K562 (cell line): ENCODE measurements at regions not wholly inside any gene's neighbourhood (a gene's known extent, or its start where the extent isn't known, plus 50 kb on each side); places are given as distances from the start of the nearest gene placed in this dataset.

Source experiments
- ATAC-seq: fragments of 200-7000 bp; cut with Tn5 transposase; 3 replicates; pipeline ENCODE4 v1.9.1; 2020; ENCODE audit warnings: moderate library complexity
- BruUV-seq: library from RNA; stranded (reverse); fragments of 400-500 nt; replicated peaks from 2 replicates; lab custom pipeline; 2021; lab: Mats Ljungman, UMichigan
- CTCF ChIA-PET: fragments of 300-600 bp; formaldehyde crosslinking; extraction: SDS; loops from one replicate; lab custom pipeline; 2021; ENCODE audit warnings: low intra/inter-chr PET ratio; lab: Yijun Ruan, JAX
- POLR2A ChIA-PET: fragments of 300-600, 350-650 bp; sonication (Branson Sonifier 250); formaldehyde crosslinking; extraction: SDS; loops from one replicate; lab custom pipeline; 2021; ENCODE audit warnings: antibody characterized with exemption, inconsistent platforms; lab: Yijun Ruan, JAX
- DNase-seq, 4 experiments: peaks; one replicate each; pipeline versions ENCODE4 v3.0.0 to v3.0.0-alpha.2; 2011 to 2018; ENCODE audit warnings: low spot score in 3 of 4, mixed read lengths in 3 of 4; ENCODE audit errors: extremely low read depth in 1 of 4
- FAIRE-seq: peaks from 2 replicates; lab custom pipeline; 2011; peaks lifted over from hg19 to GRCh38; lab: Jason Lieb, UNC
- H2AFZ ChIP-seq: 2 replicates; pipeline ENCODE4 v1.6.0; 2011; ENCODE audit warnings: low read depth, low read length, control low read depth, inconsistent platforms
- H3K27ac ChIP-seq: fragments of 200-600 bp; 3 replicates; pipeline ENCODE4 v1.8.0; 2011; ENCODE audit warnings: low read depth, mild to moderate bottlenecking, control low read depth, inconsistent platforms, low read length, moderate library complexity, mixed read lengths; ENCODE audit errors: extremely low read depth
- H3K27me3 ChIP-seq, 2 experiments: fragments of 300-600 bp in 1 of 2; 2 replicates in 1 of 2; 3 replicates in 1 of 2; pipeline versions ENCODE4 v1.6.0 to v1.8.0; 2011; ENCODE audit warnings: inconsistent platforms in 2 of 2, low read length in 2 of 2, mild to moderate bottlenecking in 1 of 2, mixed read lengths in 1 of 2, moderate library complexity in 1 of 2; ENCODE audit not compliant: control insufficient read depth in 2 of 2, insufficient read depth in 2 of 2
- H3K36me3 ChIP-seq: fragments of 300-600 bp; 3 replicates; pipeline ENCODE4 v1.8.0; 2011; ENCODE audit warnings: mild to moderate bottlenecking, low read length, inconsistent platforms; ENCODE audit not compliant: control insufficient read depth, insufficient read depth
- H3K4me1 ChIP-seq, 2 experiments: fragments of 200-600 bp in 1 of 2; replicated peaks in 1 of 2; 2 replicates in 1 of 2; 3 replicates in 1 of 2; pipeline versions ENCODE4 v1.5.1 to v1.8.0; 2011; ENCODE audit warnings: inconsistent platforms in 2 of 2, low read length in 2 of 2, mild to moderate bottlenecking in 1 of 2, mixed read lengths in 1 of 2, moderate library complexity in 1 of 2; ENCODE audit not compliant: control insufficient read depth in 2 of 2, insufficient read depth in 2 of 2
- H3K4me2 ChIP-seq: 2 replicates; pipeline ENCODE4 v1.6.1; 2011; ENCODE audit warnings: low read length, control low read depth, inconsistent platforms, mixed read lengths; ENCODE audit not compliant: insufficient read depth
- H3K4me3 ChIP-seq: fragments of 200-600 bp; sonication (generic), shearing (Covaris generic); 2 replicates; pipeline ENCODE4 v1.5.1; 2016; ENCODE audit warnings: control low read depth, inconsistent platforms
- H3K79me2 ChIP-seq: fragments of 200-600 bp; 3 replicates; pipeline ENCODE4 v1.8.0; 2011; ENCODE audit warnings: low read length, inconsistent platforms; ENCODE audit not compliant: control insufficient read depth, insufficient read depth
- H3K9ac ChIP-seq, 2 experiments: 2 replicates each; pipeline versions ENCODE4 v1.6.0 to v1.6.1; 2011; ENCODE audit warnings: low read depth in 2 of 2, low read length in 2 of 2, control low read depth in 1 of 2, inconsistent platforms in 1 of 2, mild to moderate bottlenecking in 1 of 2, mixed read lengths in 1 of 2; ENCODE audit not compliant: insufficient read depth in 1 of 2
- H3K9me1 ChIP-seq: one replicate; pipeline ENCODE4 v1.6.0; 2011; ENCODE audit warnings: inconsistent platforms, mild to moderate bottlenecking, low read length, moderate library complexity; ENCODE audit not compliant: control insufficient read depth, insufficient read depth
- H3K9me3 ChIP-seq: replicated peaks from 2 replicates; pipeline ENCODE4 v1.5.1; 2011; ENCODE audit warnings: low read depth, low read length, inconsistent platforms; ENCODE audit not compliant: control insufficient read depth, insufficient read depth
- H4K20me1 ChIP-seq: replicated peaks from 2 replicates; pipeline ENCODE4 v1.6.1; 2011; ENCODE audit warnings: low read length, inconsistent platforms, mixed read lengths; ENCODE audit not compliant: control insufficient read depth, insufficient read depth
- ADNP ChIP-seq: fragments of 200-800 bp; sonication (Bioruptor generic); IDR thresholded peaks from 2 replicates; pipeline ENCODE4 v1.6.1; 2016; ENCODE audit warnings: missing genetic modification characterization, missing compliant biosample characterization
- CHD1 ChIP-seq: fragments of 200-600 bp; sonication (generic); IDR thresholded peaks from one replicate; pipeline ENCODE4 v1.6.1; 2012; ENCODE audit warnings: mild to moderate bottlenecking, moderate library complexity, low read length, inconsistent platforms
- KLF1 ChIP-seq: fragments of 450-650 bp; IDR thresholded peaks from 2 replicates; pipeline ENCODE4 v1.6.1; 2016; ENCODE audit warnings: missing genetic modification characterization, missing compliant biosample characterization
- POLR2B ChIP-seq: fragments of 450-650 bp; IDR thresholded peaks from 2 replicates; pipeline ENCODE4 v1.6.1; 2018; ENCODE audit warnings: low read depth; ENCODE audit not compliant: partially characterized antibody
- PTBP1 ChIP-seq: fragments of 200-400 bp; formaldehyde crosslinking; IDR thresholded peaks from 2 replicates; pipeline ENCODE4 v1.6.1; 2017; ENCODE audit warnings: low read depth, low read length
- SUPT5H ChIP-seq: fragments of 450-650 bp; IDR thresholded peaks from 2 replicates; pipeline ENCODE4 v1.6.1; 2016
- ZNF134 ChIP-seq: fragments of 250-450 bp; sonication (Bioruptor Pico); conservative IDR thresholded peaks from 2 replicates; pipeline ENCODE4 v1.4.0; 2020
- ZNF197 ChIP-seq: fragments of 200-800 bp; sonication (Bioruptor generic); IDR thresholded peaks from 2 replicates; pipeline ENCODE4 v1.6.1; 2016; ENCODE audit warnings: low read depth, missing genetic modification characterization, missing compliant biosample characterization
- ZNF41 ChIP-seq: fragments of 250-450 bp; sonication (Bioruptor Pico); conservative IDR thresholded peaks from 2 replicates; pipeline ENCODE4 v1.4.0; 2020; ENCODE audit warnings: mild to moderate bottlenecking
- ZNF57 ChIP-seq: fragments of 450-650 bp; formaldehyde crosslinking; IDR thresholded peaks from 2 replicates; pipeline ENCODE4 v1.4.0; 2020; ENCODE audit warnings: mild to moderate bottlenecking, moderate library complexity
- WGBS: fragments of 100-300 bp; shearing (Covaris generic); methylation state at CpG from one replicate; pipeline ENCODE4 v1.1.6; 2016; ENCODE audit warnings: low coverage, mixed read lengths; ENCODE audit not compliant: insufficient coverage; ENCODE audit errors: missing lambda C conversion rate; 5-methylcytosine and 5-hydroxymethylcytosine counted together
- in situ Hi-C: fragments of 300-500 bp; cut with MboI; formaldehyde crosslinking; loops from 4 replicates; pipeline ENCODE4 v1.15.0; 2018; ENCODE audit warnings: inconsistent platforms, mixed read lengths
- intact Hi-C: fragments of 100-400 bp; cut with micrococcal nuclease; formaldehyde crosslinking; loops from 2 replicates; pipeline ENCODE4 v1.14.2; 2022
- TF ChIP-seq, protein P1 (sequence below): IDR thresholded peaks from 3 replicates; pipeline ENCODE4 v1.6.1; 2011; ENCODE audit warnings: borderline replicate concordance, mild to moderate bottlenecking; ENCODE audit not compliant: insufficient read length, insufficient read depth
- TF ChIP-seq, protein P2 (sequence below), 2 experiments: fragments of 450-650 bp; conservative IDR thresholded peaks; 2 replicates each; pipeline ENCODE4 v1.6.1; 2017; ENCODE audit warnings: mild to moderate bottlenecking in 2 of 2, moderate library complexity in 2 of 2
- TF ChIP-seq, protein P3 (sequence below): sonication (generic); formaldehyde crosslinking; IDR thresholded peaks from 2 replicates; pipeline ENCODE4 v1.8.0; 2023; ENCODE audit warnings: mild to moderate bottlenecking, missing genetic modification reagents
- TF ChIP-seq, protein P4 (sequence below): IDR thresholded peaks from 2 replicates; pipeline ENCODE4 v1.6.1; 2012; ENCODE audit warnings: low read depth, low read length, improper control_type of control experiment, borderline replicate concordance
- TF ChIP-seq, protein P5 (sequence below): fragments of 450-650 bp; IDR thresholded peaks from 2 replicates; pipeline ENCODE4 v1.6.1; 2016; ENCODE audit warnings: missing biosample characterization, missing genetic modification characterization

DNA sequence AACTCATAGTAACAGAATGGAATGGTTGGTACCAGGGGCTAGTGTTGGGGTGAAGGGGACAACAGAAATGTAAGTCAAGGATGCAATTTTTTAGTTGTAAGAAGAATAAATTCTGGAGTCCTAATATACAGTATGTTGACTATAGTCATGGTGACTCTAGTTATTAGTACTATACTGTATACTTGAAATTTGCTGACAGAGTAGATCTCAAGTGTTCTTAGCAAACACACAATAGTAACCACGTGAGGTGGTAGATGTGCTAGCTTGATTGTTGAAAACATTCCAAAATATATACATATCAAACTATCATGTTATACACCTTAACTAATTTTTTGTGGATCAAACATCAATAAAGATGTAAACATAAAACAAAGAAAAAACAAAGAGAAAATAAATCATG lies 1345.1 kb upstream of the PCDH20 start:
- FAIRE-seq (no peak), DNase-seq (no peak), ATAC-seq (no peak)
- Histone ChIP-seq H2AFZ (no peak overlapping the region), H3K9me1 (no peaks in the 10 kb centered on the region), H3K4me2 (no peak overlapping the region), H3K9ac (no peak overlapping the region), H3K4me1 (no peaks in the 10 kb centered on the region), H3K4me3 (no peak overlapping the region), H3K36me3 (no peaks in the 10 kb centered on the region), H3K27me3 (no peaks in the 10 kb centered on the region), H3K9me3 (no peaks in the 10 kb centered on the region), H4K20me1 (no peaks in the 10 kb centered on the region), H3K79me2 (no peaks in the 10 kb centered on the region), H3K27ac (no peak overlapping the region)
- 0% methylated on average over 1 of the region's 1 CpG for WGBS
- BruUV-seq: no TSS peak
- POLR2A ChIA-PET: no interaction called here
- intact Hi-C loops: no loop called here
- TF ChIP-seq, protein P1, sequence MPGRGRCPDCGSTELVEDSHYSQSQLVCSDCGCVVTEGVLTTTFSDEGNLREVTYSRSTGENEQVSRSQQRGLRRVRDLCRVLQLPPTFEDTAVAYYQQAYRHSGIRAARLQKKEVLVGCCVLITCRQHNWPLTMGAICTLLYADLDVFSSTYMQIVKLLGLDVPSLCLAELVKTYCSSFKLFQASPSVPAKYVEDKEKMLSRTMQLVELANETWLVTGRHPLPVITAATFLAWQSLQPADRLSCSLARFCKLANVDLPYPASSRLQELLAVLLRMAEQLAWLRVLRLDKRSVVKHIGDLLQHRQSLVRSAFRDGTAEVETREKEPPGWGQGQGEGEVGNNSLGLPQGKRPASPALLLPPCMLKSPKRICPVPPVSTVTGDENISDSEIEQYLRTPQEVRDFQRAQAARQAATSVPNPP: no peak
- TF ChIP-seq SUPT5H: no peak
- no peak for TF ChIP-seq CHD1
- no peak for TF ChIP-seq KLF1 (tag)
- no peak for TF ChIP-seq POLR2B
- TF ChIP-seq ZNF57 (CRISPR knock-in tag): no peak
- TF ChIP-seq, protein P2, sequence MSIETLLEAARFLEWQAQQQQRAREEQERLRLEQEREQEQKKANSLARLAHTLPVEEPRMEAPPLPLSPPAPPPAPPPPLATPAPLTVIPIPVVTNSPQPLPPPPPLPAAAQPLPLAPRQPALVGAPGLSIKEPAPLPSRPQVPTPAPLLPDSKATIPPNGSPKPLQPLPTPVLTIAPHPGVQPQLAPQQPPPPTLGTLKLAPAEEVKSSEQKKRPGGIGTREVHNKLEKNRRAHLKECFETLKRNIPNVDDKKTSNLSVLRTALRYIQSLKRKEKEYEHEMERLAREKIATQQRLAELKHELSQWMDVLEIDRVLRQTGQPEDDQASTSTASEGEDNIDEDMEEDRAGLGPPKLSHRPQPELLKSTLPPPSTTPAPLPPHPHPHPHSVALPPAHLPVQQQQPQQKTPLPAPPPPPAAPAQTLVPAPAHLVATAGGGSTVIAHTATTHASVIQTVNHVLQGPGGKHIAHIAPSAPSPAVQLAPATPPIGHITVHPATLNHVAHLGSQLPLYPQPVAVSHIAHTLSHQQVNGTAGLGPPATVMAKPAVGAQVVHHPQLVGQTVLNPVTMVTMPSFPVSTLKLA (conservative IDR thresholded peaks at IDR 0.05): no peak
- TF ChIP-seq ZNF41 (CRISPR knock-in tag): no peak
- TF ChIP-seq ADNP (tag): no peak
- TF ChIP-seq, protein P3, sequence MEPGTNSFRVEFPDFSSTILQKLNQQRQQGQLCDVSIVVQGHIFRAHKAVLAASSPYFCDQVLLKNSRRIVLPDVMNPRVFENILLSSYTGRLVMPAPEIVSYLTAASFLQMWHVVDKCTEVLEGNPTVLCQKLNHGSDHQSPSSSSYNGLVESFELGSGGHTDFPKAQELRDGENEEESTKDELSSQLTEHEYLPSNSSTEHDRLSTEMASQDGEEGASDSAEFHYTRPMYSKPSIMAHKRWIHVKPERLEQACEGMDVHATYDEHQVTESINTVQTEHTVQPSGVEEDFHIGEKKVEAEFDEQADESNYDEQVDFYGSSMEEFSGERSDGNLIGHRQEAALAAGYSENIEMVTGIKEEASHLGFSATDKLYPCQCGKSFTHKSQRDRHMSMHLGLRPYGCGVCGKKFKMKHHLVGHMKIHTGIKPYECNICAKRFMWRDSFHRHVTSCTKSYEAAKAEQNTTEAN (CRISPR knock-in tag): no peak
- no peak for TF ChIP-seq ZNF134 (CRISPR knock-in tag)
- TF ChIP-seq ZNF197 (CRISPR knock-in tag): no peak
- no peak for TF ChIP-seq PTBP1
- TF ChIP-seq, protein P4, sequence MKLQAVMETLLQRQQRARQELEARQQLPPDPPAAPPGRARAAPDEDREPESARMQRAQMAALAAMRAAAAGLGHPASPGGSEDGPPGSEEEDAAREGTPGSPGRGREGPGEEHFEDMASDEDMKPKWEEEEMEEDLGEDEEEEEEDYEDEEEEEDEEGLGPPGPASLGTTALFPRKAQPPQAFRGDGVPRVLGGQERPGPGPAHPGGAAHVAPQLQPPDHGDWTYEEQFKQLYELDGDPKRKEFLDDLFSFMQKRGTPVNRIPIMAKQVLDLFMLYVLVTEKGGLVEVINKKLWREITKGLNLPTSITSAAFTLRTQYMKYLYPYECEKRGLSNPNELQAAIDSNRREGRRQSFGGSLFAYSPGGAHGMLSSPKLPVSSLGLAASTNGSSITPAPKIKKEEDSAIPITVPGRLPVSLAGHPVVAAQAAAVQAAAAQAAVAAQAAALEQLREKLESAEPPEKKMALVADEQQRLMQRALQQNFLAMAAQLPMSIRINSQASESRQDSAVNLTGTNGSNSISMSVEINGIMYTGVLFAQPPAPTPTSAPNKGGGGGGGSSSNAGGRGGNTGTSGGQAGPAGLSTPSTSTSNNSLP: no peak
- TF ChIP-seq, protein P5, sequence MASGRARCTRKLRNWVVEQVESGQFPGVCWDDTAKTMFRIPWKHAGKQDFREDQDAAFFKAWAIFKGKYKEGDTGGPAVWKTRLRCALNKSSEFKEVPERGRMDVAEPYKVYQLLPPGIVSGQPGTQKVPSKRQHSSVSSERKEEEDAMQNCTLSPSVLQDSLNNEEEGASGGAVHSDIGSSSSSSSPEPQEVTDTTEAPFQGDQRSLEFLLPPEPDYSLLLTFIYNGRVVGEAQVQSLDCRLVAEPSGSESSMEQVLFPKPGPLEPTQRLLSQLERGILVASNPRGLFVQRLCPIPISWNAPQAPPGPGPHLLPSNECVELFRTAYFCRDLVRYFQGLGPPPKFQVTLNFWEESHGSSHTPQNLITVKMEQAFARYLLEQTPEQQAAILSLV: no peak
- CTCF ChIA-PET: no interaction called here
- in situ Hi-C loops: no loop called here
